HG03520 (cell line): ENCODE measurements at regions not wholly inside any gene's neighbourhood (a gene's known extent, or its start where the extent isn't known, plus 50 kb on each side); places are given as distances from the start of the nearest gene placed in this dataset.
"Not testable (repeated sequence)": the region's sequence is repeated elsewhere in the genome, so short reads cannot be mapped to it uniquely, and the experiment has no call there.

ENCODE experiments used
- ATAC-seq: cut with Tn5 transposase; IDR thresholded peaks from one replicate; pipeline ENCODE4 v1.9.1; 2021; ENCODE audit warnings: mild to moderate bottlenecking, moderate library complexity; ENCODE audit not compliant: unreplicated experiment

GRCh38 chr9:30012622-30013021 lies 2371.8 kb upstream of the ACO1 start:
- ATAC-seq, result no peak

GRCh38 chr9:30015073-30015472 lies 2369.4 kb upstream of the ACO1 start:
- no peak for ATAC-seq

GRCh38 chr9:30020161-30020560 lies 2364.3 kb upstream of the ACO1 start:
- ATAC-seq, result no peak

GRCh38 chr9:30035761-30036160 lies 2348.7 kb upstream of the ACO1 start:
- ATAC-seq, result no peak

- ATAC-seq, result no peak
Observed at GRCh38 chr9:30036558-30036957, 2347.9 kb upstream of the ACO1 start.

- no peak for ATAC-seq
Observed at GRCh38 chr9:30039712-30040111, 2344.7 kb upstream of the ACO1 start.

GRCh38 chr9:30048396-30048795 lies 2336.0 kb upstream of the ACO1 start:
- ATAC-seq, result no peak

GRCh38 chr9:30058463-30058862 lies 2326.0 kb upstream of the ACO1 start:
- no peak for ATAC-seq

- no peak for ATAC-seq
Observed at GRCh38 chr9:30060976-30061375, 2323.5 kb upstream of the ACO1 start.

GRCh38 chr9:30065888-30066287 lies 2318.6 kb upstream of the ACO1 start:
- ATAC-seq, result no peak

- ATAC-seq, result not testable (repeated sequence)
Observed at GRCh38 chr9:30069236-30069635, 2315.2 kb upstream of the ACO1 start.

- no peak for ATAC-seq
Observed at GRCh38 chr9:30075022-30075421, 2309.4 kb upstream of the ACO1 start.

GRCh38 chr9:30075451-30076199 lies 2308.8 kb upstream of the ACO1 start:
- ATAC-seq, result peak; percentile 92

- ATAC-seq, result no peak
Observed at GRCh38 chr9:30078195-30078594, 2306.2 kb upstream of the ACO1 start.

- ATAC-seq, result no peak
Observed at GRCh38 chr9:30089428-30089827, 2295.0 kb upstream of the ACO1 start.

GRCh38 chr9:30103647-30104394 lies 2280.6 kb upstream of the ACO1 start:
- ATAC-seq, result no peak

- ATAC-seq, result not testable (repeated sequence)
Observed at GRCh38 chr9:30107134-30107533, 2277.3 kb upstream of the ACO1 start.

- no peak for ATAC-seq
Observed at GRCh38 chr9:30116673-30117217, 2267.7 kb upstream of the ACO1 start.

GRCh38 chr9:30120666-30121065 lies 2263.8 kb upstream of the ACO1 start:
- no peak for ATAC-seq

- ATAC-seq, result no peak
Observed at GRCh38 chr9:30121611-30122010, 2262.8 kb upstream of the ACO1 start.

- ATAC-seq, result no peak
Observed at GRCh38 chr9:30125881-30126280, 2258.6 kb upstream of the ACO1 start.

GRCh38 chr9:30127371-30127770 lies 2257.1 kb upstream of the ACO1 start:
- no peak for ATAC-seq
